ENCODE measurements at regions not wholly inside any gene's neighbourhood (a gene's known extent, or its start where the extent isn't known, plus 50 kb on each side); places are given as distances from the start of the nearest gene placed in this dataset.
"Not testable (repeated sequence)": the region's sequence is repeated elsewhere in the genome, so short reads cannot be mapped to it uniquely, and the experiment has no call there.

DNA sequence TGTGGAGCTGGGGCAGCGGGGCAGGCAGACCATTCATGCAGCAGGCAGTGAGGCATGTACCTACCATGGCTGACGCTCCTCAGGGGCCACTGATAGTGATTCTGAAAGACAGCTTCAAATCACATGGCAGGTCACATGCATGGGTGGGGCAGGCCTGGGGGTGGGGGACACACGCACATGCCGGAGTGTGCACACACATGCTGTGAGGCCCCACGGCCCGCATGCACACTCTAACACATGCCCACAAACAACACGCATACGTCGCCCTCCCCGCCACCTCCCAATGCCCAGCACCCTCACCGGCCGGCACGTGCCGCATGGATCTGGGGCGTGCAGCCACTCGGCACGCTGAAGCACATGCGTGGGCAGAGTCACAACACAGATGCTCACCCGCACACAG is 65.5 kb upstream of the GOLGA6L4 start:
- H3K4me1 Mint-ChIP-seq; POLR2A ChIA-PET; H3K36me3 ChIP-seq (ENCODE audit: control insufficient read depth in 2 of 2, extremely low read depth in 1 of 2, insufficient read depth in 1 of 2, low read length in 1 of 2); DNase-seq; H3K9me3 Mint-ChIP-seq; H3K4me1 ChIP-seq (ENCODE audit: control insufficient read depth in 1 of 2, extremely low read depth in 1 of 2, insufficient read depth in 2 of 2, low read length in 2 of 2); H3K9me3 ChIP-seq; H3K27ac Mint-ChIP-seq; H3K27me3 ChIP-seq (replicated peaks in 1 of 2; ENCODE audit: control insufficient read depth in 2 of 2, extremely low read depth in 1 of 2, insufficient read depth in 2 of 2, low read length in 1 of 2); H3K4me3 Mint-ChIP-seq; H3K27me3 Mint-ChIP-seq; ATAC-seq (replicated peaks in 1 of 4); CTCF ChIA-PET; H3K27ac ChIP-seq (ENCODE audit: low read length); H3K4me3 ChIP-seq (ENCODE audit: control insufficient read depth in 1 of 2, extremely low read depth in 1 of 2, low read length in 1 of 2); H3K36me3 Mint-ChIP-seq: not testable (repeated sequence)
- no CpG with 5 or more reads among the region's 19 CpGs for WGBS (ENCODE audit: insufficient coverage)

DNA sequence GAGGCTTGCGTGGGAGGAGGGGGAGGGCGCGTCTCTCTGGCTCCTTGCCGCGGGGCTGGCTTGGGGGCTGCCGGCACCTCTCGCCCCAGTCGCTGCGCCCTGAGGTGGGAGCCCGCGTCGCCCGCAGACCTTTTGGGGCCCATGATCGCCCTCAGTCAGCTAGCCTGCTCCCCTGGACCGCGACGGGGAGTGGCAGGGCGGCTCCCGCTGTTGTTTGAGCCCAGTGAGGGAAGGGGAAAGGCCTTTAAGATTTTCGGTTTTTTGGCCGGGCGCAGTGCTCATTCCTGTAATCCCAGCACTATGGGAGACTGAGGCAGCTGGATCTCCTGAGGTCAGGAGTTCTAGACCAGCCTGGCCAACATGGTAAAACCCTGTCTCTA is 62.4 kb upstream of the GOLGA6L4 start:
- H3K4me3 ChIP-seq (ENCODE audit: control insufficient read depth in 1 of 2, extremely low read depth in 1 of 2, low read length in 1 of 2); H3K9me3 ChIP-seq; H3K27me3 ChIP-seq (replicated peaks in 1 of 2; ENCODE audit: control insufficient read depth in 2 of 2, extremely low read depth in 1 of 2, insufficient read depth in 2 of 2, low read length in 1 of 2); H3K27me3 Mint-ChIP-seq; H3K4me1 Mint-ChIP-seq; H3K36me3 Mint-ChIP-seq; H3K36me3 ChIP-seq (ENCODE audit: control insufficient read depth in 2 of 2, extremely low read depth in 1 of 2, insufficient read depth in 1 of 2, low read length in 1 of 2); ATAC-seq (replicated peaks in 1 of 4); POLR2A ChIA-PET; H3K9me3 Mint-ChIP-seq; H3K4me3 Mint-ChIP-seq; CTCF ChIA-PET; H3K27ac Mint-ChIP-seq; H3K27ac ChIP-seq (ENCODE audit: low read length); H3K4me1 ChIP-seq (ENCODE audit: control insufficient read depth in 1 of 2, extremely low read depth in 1 of 2, insufficient read depth in 2 of 2, low read length in 2 of 2): not testable (repeated sequence)
- peak in 5 of 35 experiments; percentile 2 to 17 (median 12) for DNase-seq
- WGBS (ENCODE audit: insufficient coverage): 0% methylated on average over 4 of the region's 22 CpGs

Measured in T-cell (primary cell).